Right lung (tissue), 2 donors: ENCODE measurements at regions not wholly inside any gene's neighbourhood (a gene's known extent, or its start where the extent isn't known, plus 50 kb on each side); places are given as distances from the start of the nearest gene placed in this dataset.

Experiments
- DNase-seq, 2 donors: peaks; one replicate each; pipeline ENCODE4 v3.0.0-alpha.2; 2013

DNA sequence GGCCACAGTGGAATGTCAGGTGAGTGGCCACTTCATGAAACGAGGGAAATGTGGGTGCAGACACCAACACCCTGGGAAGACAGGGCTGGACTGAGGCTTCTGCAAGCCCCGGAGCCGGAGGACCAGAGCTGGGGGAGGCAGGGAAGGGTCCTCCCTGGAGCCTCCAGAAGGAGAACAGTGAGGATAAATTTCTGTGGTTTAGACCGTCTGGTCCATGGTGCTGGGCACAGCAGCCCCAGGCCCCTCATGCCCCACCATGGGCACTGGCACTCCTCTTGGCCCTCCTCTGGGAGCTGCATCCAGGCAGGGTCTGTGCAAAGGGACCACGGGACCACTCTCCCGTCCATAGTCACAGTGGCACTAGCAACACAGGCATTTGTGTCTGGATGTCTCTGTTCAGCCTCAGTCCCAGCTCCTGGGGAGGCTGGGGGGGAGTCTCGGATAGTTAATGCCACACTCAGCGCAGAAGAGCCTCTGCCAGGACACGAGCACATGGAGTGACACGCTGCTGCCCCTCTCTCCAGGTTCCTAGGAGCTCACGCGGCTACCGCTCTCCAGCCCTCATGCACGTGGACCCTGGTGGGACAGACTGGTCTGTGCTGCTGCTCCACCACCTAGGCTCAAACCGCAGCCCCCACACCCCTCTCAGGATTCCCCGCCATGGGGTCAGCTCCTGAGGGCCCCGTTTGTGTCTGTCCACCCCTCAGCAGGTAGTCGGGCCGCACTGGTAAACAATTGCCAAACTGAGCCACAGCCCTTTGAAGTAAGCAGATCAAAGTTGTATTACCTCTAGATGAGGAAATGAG is 305.9 kb upstream of the SALL3 start:
- DNase-seq, result no peak

DNA sequence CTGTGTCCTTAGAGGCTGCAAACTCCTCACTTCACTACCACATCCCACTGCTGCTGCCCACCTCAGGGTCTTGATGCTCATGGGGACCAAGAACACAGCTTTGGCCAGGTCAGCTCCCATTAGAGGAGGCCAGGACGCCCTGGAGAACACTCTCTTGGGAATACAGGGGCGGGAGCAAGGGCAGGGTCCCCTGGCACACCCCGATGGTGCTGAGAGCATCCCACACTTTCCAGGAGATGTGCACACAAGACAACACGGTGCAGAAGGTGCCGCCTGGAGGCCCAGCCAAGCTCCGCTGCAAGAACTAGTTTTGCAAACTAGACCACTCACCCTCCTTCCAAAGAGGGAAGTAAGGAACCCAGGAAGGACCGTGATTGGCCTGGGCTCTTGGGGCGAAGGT is 304.4 kb upstream of the SALL3 start:
- DNase-seq, result no peak

DNA sequence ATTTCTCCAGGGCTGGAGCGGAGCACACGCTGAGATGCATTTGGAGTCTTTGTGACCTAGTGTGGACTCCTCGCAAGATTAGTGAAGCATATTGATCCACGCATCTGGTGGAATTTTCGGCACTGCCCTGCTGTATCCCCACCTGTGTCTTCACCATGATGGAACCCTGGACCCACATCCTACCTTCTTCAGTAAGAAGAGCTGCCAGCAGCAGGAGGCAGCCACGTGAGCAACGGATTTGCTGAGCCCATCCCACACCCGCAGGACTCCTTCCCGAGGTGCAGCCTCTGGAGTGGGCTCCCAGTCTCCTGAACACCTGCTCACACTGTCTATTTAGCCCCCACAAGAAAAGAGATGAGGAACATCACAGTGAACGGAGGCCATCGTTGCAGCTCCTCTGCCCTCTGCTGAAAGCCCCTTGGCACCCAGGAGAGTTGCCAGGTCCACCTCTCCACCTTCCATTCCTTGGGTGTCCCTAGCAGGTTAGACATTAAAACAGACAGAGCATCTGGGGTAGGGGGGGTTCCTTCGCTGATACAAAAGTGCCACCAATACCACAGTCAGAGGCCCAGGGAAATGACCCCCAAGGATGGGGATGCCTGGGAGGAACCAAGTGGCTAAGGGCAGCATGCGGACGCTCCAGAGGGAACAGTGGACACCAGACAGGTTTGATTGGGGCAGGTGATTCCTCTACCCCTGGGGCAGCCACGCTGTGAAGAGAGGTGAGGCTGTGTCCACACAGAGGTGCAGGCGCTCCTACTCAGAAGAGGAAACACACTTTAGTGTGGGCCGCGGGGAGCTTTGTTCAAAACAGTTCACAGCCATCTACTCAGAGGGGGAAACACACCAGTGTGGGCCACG is 302.8 kb upstream of the SALL3 start:
- no peak for DNase-seq

DNA sequence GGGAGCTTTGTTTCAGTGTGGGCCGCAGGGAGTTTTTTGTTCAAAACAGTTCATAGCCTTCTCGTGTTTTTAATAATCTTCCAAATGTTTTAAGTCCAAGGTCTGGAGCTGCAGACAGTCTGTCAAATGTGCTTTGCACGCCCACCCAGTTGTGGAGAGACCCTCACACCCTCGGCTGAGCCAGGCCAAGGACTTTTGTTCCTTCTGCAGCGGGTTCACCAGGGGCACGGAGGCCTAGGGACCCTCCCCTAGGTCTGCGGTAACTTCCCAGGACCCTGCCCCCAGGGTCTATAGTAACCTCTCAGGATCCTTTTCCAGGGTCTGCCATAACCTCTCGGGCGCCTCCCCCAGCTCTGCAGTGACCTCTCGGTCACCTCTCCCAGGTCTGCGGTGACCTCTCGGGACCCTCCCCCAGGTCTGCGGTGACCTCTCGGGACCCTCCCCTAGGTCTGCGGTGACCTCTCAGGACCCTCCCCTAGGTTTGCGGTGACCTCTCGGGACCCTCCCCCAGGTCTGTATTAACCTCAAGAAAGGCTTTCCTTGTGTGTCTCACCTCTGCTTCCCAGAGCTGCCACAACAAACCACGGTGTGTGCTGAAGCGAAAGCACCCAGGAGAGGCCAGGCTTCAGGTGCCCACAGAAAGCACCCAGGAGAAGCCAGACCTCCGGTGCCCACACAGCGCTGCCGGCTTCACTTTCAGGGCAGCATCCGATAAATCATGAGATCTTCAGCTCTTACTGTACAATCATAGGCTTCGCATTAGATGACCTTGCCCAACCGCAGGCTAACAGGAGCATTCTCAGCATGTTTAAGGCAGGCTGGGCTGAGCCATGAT is 301.9 kb upstream of the SALL3 start:
- DNase-seq, result no peak

DNA sequence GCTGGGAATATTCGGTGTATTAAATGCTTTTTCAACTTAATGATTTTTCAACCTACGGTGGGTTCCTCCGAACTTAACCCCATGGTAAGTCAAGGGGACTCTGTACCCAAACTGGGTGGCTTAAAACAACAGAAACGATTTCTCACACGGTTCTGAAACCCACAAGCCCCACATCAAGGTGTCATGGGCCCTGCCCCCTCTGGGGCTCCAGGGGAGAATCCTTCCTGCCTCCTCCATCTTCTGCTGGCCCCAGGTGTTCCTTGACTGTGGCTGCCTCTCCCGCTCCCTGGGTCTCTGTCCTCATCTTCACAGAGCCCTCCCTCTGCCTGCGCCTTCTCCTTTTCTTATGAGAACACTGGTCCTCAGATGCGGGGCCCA is 301.3 kb upstream of the SALL3 start:
- no peak for DNase-seq

DNA sequence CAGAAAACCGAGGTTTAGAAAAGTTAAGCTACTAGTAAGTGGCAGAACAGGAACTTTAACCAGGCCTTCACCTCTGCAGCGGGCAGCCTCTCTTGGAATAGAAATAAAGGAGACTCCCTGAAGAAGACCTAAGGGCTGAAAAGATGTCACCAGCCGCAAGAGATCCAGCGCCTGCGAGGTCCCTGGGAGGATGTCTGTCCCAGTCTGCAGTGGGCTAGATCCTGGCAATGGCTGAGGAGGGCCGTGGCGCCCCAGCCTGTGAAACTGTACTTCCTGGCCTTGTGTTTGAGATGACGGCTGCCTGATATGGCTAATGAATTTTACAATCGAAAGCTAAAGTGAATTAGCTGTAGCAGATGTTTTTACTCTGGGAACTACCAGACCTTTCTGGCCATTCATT is 300.6 kb upstream of the SALL3 start:
- no peak for DNase-seq

DNA sequence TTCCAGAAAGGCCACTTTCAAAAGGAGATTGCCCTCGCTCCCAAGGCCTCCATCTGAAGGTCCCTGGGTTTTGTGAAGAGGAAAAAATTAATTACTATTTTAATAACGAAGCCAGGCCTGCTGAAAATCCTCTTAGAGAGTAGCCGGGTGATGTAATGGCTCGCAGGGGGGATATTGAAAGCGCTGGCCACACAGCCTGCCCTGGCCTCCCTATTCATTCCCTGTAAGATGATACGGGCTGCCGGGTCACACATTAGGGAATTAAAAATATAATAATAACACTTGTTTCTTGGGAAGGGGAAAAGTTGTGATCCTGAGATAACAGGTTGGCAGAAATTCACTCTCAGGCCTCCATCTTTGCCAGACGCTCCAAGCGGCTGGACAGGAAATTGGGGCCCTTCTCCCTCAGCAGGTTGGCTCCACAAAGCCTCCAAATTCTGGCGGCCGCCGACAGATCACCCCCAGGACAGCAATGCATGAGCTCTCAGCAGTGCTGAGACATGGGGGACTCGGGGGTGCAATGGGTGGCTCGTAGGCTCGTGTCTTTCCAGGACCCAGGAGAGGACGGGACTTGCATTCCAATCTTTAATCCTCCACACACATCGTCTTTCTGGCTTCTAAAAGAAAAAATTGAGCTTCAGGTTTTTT is 299.9 kb upstream of the SALL3 start:
- DNase-seq, result no peak

DNA sequence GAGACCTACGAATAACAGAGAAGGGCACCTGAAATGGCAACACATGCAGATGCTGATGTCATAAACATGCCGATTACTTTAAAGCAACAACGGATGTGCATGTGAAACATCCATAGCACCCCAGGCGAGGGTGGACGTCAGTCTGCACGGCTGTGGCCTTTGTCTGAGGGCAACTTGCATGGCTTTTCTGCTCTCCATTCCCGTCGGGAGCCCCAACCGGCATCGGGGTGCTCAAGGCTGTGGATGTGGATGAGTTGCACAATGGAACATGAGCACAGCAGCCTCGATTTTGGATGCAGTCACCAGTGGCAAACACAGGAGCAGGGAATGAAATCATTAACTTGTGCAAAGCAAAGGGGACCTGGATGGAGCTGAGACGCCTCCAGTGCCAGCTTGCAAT is 298.2 kb upstream of the SALL3 start:
- no peak for DNase-seq

DNA sequence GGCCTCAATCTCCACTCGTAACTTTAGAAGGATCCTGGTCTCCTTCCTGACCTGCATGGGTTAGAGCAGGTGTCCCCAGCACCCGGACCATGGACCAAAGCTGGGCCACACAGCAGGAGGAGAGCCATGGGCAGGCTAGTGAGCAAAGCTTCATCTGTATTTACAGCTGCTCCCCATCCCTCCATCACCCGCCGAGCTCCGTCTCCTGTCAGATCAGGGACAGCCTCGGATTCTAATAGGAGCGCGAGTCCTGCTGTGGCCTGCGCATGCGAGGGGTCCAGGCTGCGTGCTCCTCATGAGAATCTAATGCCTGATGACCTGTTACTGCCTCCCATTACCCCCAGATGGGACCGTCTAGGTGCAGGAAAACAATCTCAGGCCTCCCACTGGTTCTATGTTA is 297.7 kb upstream of the SALL3 start:
- no peak for DNase-seq

DNA sequence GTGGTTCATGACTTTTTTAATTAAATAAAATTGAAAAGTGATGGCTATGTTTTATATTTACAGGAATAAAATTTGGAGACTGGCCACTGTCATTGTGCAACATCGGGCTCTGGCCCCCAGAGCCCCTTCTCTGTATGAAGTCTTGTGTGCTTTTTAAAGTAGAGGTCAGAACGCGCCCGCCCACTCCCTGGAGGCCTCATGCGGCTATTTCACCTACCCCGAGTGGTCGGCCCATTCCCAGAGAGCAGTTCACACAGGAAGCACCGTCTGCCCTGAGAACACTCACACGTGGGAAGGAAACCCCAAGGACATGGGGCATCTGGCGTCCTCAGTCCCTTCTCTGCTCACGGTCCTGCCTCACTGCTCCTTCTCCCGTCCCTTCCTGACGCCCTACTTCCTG is 296.9 kb upstream of the SALL3 start:
- DNase-seq, result no peak

DNA sequence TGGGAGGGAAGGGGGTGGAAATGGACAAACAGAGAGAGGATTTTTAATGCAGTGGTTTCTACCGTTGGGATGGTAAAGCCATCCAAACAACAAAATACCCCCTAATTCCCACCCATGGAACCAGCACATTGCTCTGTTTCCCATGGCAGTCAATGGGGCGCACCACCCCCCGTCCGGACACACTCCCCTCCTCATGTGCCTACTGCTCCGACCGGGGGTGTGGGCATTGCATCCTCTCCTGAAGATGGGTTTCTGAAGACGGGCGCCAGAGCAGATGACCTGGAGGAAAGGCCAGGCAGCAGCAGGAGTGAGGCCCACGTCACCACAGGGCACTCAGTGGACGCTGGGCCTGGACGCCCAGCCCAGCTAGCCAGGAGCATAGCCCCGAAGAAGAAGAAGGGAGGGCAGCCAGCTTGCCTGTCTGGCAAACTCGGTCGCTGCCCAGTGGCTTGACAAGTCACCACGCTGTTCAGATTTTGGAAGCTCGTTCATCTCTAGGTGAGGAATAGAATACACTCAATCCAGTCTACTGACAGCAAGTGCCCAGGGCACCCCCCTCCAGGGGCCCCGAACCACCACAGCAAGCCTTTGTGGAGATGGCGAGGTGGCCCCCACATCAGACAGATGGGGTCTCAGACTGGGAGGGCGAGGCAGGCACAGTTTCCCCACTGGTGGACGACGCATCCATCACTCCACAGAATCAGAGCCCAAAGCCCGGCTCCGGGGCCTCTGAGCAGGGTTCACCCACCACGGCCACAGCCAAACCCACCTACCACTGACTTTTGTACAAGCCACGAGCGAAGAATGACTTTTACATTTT is 296.2 kb upstream of the SALL3 start:
- no peak for DNase-seq

DNA sequence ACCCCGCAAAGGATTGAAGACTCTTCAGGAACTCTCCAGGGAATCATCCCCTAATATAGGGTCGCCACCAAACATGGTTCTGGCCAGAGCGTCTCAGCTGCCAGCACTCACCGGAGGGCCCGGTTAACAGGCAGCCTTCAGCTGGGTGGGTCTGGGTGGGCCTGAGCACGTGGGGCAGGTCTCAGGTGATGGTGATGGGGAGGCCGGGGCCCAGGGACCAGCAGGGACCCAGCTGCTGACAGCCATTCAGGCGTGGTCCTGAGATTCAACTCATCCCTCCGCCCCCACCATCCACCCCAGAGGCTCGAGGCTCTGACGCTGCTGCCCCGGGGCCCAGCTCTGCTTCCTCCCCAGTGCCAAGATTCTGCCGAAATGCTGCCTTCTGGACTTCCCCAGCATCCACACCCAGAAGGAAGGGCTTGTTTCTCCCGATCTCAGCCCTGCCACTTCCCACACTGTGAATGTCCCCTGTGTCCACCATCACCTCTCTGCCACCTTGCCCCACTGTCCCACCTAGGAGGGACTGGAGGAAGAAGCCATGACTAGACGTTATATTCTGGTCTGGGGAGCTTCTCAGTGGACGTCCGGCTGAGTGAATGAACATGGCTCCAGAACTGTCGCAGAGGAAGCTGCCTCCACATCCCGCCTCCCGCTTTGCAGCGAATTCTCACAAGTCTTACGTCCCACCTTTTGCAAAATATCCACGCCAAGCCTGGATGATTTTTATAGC is 294.2 kb upstream of the SALL3 start:
- DNase-seq, result no peak

DNA sequence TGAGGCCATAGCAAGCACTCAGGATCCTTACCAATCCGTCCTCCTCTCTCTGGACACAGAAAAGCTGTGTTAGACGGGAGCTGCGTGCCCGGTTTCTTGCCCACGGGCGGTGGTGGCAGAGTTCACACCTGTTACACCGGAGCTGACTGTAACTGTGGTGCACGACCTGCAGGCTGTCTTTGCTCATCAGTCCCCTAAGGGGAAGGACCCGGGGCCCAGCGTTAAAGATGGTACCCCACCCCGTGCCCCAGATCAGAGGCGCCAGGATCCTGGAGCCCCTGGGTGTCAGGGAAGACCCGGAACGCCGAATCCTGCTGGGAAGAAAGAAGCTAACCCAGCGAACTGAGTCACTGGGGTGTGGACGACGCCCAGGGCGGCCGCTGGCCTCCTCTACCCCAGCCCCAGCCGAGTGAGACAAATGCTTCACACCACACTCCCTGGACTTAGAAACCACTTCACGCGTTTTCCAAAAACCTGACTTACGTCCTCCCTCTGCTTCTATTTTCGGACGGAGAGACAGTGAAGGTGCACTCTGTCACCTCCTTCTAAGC is 293.6 kb upstream of the SALL3 start:
- DNase-seq, result no peak

DNA sequence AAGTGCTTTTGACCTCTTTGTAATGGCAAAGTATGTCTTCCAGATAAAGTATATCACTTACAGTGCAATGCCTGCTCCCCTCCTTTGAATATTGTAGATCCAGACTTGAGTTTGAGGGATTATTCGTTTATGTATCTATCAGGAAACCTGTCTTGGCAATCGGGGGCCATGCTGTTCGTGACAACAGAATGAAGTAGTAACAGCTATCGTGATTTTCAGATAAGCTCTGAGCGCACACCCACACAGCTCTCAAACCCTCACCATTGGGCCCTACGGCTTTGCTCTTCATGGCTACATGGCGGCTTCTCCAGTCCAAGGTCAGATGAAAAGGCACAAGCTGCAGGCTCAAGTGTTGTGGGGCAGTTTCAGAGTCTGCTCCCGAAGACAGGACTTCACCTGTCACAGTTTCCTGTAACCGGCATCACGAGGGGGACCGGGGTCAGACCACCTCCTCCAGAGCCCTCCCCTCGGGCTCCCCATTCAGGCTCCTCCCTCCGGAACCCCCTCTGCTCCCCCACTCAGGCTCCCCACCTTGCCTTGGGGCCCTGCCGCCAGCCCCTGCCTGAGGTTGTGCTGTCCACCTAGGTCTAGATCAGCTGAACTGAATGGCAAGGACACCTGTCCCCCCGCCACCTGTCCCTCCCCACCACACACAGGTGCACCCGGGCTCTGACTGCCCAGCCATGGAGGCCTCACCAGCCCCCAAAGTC is 292.5 kb upstream of the SALL3 start:
- DNase-seq, result no peak

DNA sequence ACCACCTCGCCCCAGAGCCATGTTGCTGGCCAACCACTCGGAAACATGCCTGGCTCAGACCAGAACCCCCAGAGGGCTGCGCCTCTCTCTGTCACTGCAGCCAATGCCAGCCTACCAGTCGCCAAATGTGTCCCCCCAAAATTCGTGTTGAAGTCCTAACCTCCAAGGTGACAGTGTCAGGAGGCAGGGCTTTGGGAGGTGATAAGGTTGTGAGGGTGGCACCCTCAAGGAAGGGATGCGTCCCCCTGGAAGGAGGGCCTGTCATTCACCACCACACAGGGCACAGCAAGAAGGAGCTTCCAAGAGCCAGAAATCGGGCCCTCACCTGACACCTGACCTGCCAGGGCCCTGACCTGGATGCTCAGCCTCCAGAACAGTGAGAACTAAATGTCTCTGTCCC is 291.9 kb upstream of the SALL3 start:
- no peak for DNase-seq

DNA sequence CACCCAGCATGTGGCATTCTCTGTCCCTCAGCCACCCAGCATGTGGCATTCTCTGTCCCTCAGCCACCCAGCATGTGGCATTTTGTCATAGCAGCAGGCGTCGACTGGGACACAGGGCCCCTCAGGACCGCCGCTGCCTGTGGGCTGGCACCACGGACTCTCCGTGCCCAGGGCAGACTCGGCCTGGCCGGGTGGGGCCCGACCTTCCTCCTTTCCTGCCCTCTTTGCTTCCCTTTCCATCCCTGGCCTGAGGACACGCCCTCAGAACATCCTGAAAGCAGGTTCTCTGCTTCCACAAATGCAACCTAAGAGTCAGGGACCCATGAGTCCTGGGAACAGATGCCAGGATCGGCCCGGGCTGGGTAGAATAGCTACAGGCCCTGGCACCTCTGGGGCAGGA is 291.4 kb upstream of the SALL3 start:
- no peak for DNase-seq

DNA sequence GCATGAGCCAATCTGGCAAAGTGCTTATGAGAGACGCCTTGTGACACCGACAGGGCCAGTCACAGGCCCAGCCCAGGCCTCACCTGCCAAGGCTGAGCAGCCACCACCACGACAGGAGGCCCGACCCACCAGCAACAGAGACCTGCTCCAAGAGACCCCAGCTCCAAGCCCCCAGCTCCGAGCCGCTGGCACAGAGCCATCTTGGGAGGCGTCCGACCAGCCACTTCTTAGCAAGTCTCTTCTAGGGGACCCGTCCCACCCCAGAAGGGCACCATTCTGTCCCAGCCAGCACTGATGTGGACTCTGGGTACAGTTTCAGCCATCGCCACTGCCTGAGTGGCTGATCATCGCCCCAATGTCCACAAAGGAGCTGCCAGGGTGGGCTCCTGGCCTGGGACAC is 290.7 kb upstream of the SALL3 start:
- DNase-seq, result no peak

DNA sequence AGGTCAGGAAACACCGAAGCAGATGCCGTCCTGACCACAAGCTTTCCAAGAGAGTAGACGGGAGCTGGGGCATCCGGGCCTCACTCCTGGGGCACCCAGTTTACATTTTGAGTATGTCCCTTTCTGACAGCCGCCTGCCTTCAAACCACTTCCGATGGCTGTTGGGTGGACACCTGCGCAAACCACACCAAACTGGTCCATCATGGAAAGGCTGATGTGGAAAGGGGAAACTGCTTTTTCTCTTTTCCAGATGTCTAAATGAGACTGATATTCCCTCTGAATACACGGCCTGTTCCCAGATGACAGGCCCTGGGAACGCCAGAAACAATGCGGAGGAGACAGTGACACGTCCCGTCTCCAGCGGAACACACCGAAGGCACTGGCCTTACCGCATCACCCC is 290.0 kb upstream of the SALL3 start:
- no peak for DNase-seq

DNA sequence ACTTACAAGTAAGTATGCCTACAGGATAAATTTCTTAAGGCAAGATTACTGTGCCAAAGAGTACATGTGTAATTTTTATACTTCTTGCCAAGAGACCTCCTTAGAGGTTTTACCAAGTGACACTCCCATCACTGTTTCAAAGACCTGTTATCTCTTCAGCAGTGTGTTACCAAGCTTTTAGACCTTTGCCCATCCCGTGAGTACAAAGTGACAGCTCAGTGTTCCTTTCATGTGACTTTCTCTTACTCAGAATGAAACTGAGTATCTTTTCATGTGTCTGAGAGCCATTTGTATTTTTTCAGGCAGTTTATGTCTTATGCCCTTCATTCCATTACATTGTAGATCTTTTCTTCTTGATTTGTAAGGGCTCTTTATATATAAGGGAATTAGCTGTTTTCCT is 287.5 kb upstream of the SALL3 start:
- no peak for DNase-seq
